Tibial artery (tissue), 4 donors: ENCODE measurements at regions not wholly inside any gene's neighbourhood (a gene's known extent, or its start where the extent isn't known, plus 50 kb on each side); places are given as distances from the start of the nearest gene placed in this dataset.
"Not testable (repeated sequence)": the region's sequence is repeated elsewhere in the genome, so short reads cannot be mapped to it uniquely, and the experiment has no call there.

Experiments
- DNase-seq, 2 donors: peaks; one replicate each; pipeline ENCODE4 v3.0.0-alpha.2; 2019
- H3K27ac ChIP-seq, 2 donors: fragments of 200-600 bp; sonication (generic) in 1 of 2; 1 replicate in 1 of 2; 2 replicates in 1 of 2; pipeline ENCODE4 v1.5.1; 2018 to 2019; ENCODE audit warnings: mild to moderate bottlenecking in 1 of 2
- H3K27me3 ChIP-seq, 2 donors: fragments of 200-600 bp; sonication (generic) in 1 of 2; one replicate each; pipeline versions ENCODE4 v1.5.1 to v1.6.0; 2016 to 2019
- H3K36me3 ChIP-seq, 3 donors: fragments of 200-600 bp; sonication (generic) in 2 of 3; one replicate each; pipeline ENCODE4 v1.5.1; 2016 to 2019; ENCODE audit warnings: mild to moderate bottlenecking in 2 of 3
- H3K4me1 ChIP-seq, 4 donors: fragments of 200-600 bp; sonication (generic) in 2 of 4; 1 replicate in 3 of 4; 2 replicates in 1 of 4; pipeline ENCODE4 v1.5.1; 2016 to 2019
- H3K4me3 ChIP-seq, 2 donors: fragments of 200-600 bp; sonication (generic) in 1 of 2; 1 replicate in 1 of 2; 2 replicates in 1 of 2; pipeline ENCODE4 v1.5.1; 2018 to 2019; ENCODE audit warnings: mild to moderate bottlenecking in 2 of 2
- H3K9me3 ChIP-seq, 3 donors: fragments of 200-600 bp; sonication (generic) in 1 of 3; one replicate each; pipeline ENCODE4 v1.5.1; 2016 to 2019
- CTCF ChIP-seq, 2 experiments: fragments of 200-600 bp in 1 of 2; fragments of 450-650 bp in 1 of 2; IDR thresholded peaks; one replicate each; pipeline ENCODE4 v1.5.1; 2017 to 2019; ENCODE audit warnings: antibody characterized with exemption in 2 of 2, mild to moderate bottlenecking in 1 of 2, moderate library complexity in 1 of 2
- intact Hi-C: fragments of 100-400 bp; cut with DNase I; formaldehyde crosslinking; loops from one replicate; pipeline ENCODE4 v1.15.0; 2023; ENCODE audit warnings: low total_unique reads

DNA sequence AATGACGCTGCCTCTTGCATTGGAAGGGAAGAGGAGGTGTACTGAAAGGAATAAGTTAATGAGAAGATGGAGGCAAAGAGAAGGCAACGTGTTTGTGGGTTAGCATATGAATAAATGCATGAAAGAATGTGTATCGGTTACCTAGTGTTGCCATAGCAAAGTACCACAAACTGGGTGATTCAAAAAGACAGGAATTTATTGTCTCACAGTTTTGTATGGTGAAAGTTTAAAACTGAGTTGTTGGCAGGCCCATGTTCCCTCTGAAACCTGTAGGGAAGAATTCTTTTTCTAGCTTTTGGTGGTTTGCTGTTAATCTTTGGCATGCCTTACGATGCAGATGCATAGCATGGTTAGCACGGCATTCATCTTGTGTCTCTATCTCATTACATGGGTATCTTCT lies 729.9 kb downstream of the MECOM start:
- no peak for TF ChIP-seq CTCF (IDR thresholded peaks at IDR 0.05)
- no peaks in the 10 kb centered on the region for H3K27me3 ChIP-seq
- no peak for DNase-seq
- peaks cover 0 to 10% (median 3%) of the 10 kb centered on the region in 3 donors for H3K9me3 ChIP-seq
- no peaks in the 10 kb centered on the region for H3K4me1 ChIP-seq
- no peak overlapping the region for H3K27ac ChIP-seq
- H3K4me3 ChIP-seq: no peak overlapping the region
- intact Hi-C loops: no loop called here
- H3K36me3 ChIP-seq: no peaks in the 10 kb centered on the region

DNA sequence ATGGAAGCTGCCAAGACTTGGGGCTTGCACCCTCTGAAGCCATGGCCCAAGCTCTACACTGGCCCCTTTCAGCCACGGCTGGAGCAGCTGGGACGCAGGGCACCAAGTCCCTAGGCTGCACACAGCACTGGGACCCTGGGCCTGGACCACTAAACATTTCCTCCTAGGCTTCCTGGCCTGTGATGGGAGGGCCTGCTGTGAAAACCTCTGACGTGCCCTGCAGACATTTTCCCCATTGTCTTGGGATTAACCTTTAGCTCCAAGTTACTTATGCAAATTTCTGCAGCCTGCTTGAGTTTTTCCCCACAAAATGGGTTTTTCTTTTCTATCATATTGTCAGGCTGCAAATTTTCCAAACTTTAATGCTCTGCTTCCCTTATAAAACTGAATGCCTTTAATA lies 733.5 kb downstream of the MECOM start:
- H3K36me3 ChIP-seq, H3K4me3 ChIP-seq, intact Hi-C loops, H3K27ac ChIP-seq, H3K4me1 ChIP-seq, DNase-seq, H3K27me3 ChIP-seq: not testable (repeated sequence)
- H3K9me3 ChIP-seq: peaks cover 0 to 10% (median 0%) of the 10 kb centered on the region in 3 donors

- Histone ChIP-seq H3K4me1 (no peaks in the 10 kb centered on the region), H3K27ac (no peak overlapping the region), H3K4me3 (no peak overlapping the region), H3K27me3 (no peaks in the 10 kb centered on the region), H3K9me3 (no peaks in the 10 kb centered on the region), H3K36me3 (no peaks in the 10 kb centered on the region)
- no peak for DNase-seq
- no peak for TF ChIP-seq CTCF (IDR thresholded peaks at IDR 0.05)
- intact Hi-C loops: no loop called here
These were observed 737.1 kb downstream of the MECOM start for GRCh38 chr3:168926426-168926825.

DNA sequence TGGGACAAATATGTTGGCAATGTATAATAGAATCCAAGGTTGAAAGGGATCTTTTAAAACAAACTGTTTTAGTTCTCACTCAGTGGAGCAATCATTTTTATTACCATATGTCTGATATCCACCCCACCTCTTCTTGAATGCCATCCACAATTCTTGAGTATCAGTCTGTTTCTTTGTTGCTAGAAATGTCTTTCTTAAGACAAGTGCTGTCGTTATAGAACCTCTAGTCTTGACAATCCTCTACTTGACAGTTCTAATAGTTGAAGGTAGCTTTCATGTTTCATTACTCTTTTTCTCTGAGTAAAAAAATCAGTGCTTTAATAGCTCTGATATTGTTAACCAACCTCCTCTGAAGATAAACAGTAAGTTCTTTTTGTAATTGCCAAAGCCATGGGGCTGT lies 737.9 kb downstream of the MECOM start:
- intact Hi-C loops: no loop called here
- no peak for TF ChIP-seq CTCF (IDR thresholded peaks at IDR 0.05)
- H3K4me1 ChIP-seq: no peaks in the 10 kb centered on the region

GRCh38 chr3:168914662-168915061 lies 748.9 kb downstream of the MECOM start:
- intact Hi-C loops: no loop called here
- no peaks in the 10 kb centered on the region for H3K27me3 ChIP-seq
- no peak for DNase-seq
- TF ChIP-seq CTCF (IDR thresholded peaks at IDR 0.05): no peak
- no peak overlapping the region for H3K4me3 ChIP-seq
- H3K36me3 ChIP-seq: no peaks in the 10 kb centered on the region
- no peak overlapping the region for H3K27ac ChIP-seq
- no peaks in the 10 kb centered on the region for H3K4me1 ChIP-seq
- no peaks in the 10 kb centered on the region for H3K9me3 ChIP-seq

More for the DNA sequence above, 737.9 kb downstream of the MECOM start:
- Histone ChIP-seq H3K27me3 (no peaks in the 10 kb centered on the region), H3K9me3 (no peaks in the 10 kb centered on the region), H3K36me3 (no peaks in the 10 kb centered on the region), H3K4me3 (no peak overlapping the region), H3K27ac (no peak overlapping the region)
- DNase-seq: no peak

DNA sequence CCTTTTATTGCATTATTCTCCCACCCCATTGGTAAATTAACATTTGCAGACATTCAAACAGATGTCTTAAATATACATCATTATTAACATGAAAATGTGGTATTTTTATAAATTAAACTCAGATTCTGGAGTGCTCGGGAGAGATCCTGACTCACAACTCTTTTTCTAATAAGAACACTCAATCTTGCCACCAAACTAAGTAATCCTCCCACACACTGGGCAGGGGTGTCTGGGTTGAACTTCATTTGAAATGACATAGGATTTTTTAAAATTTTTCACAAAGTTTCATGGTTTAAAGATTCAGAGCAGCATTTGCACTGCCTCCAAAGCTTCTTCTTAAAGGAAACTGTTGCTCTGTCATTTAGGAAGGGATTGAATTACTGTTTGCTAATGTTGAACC lies 754.3 kb downstream of the MECOM start:
- Histone ChIP-seq H3K4me3 (no peak overlapping the region), H3K4me1 (no peaks in the 10 kb centered on the region), H3K9me3 (no peaks in the 10 kb centered on the region), H3K27ac (no peak overlapping the region), H3K27me3 (no peaks in the 10 kb centered on the region), H3K36me3 (no peaks in the 10 kb centered on the region)
- intact Hi-C loops: no loop called here
- no peak for TF ChIP-seq CTCF (IDR thresholded peaks at IDR 0.05)
- DNase-seq: no peak
